ENCODE measurements at regions not wholly inside any gene's neighbourhood (a gene's known extent, or its start where the extent isn't known, plus 50 kb on each side); places are given as distances from the start of the nearest gene placed in this dataset.

GRCh38 chr5:135158314-135158697 is 124.3 kb upstream of the PITX1 start:
- TF ChIP-seq CTCF (IDR thresholded peaks at IDR 0.05) (no peak), POLR2A (IDR thresholded peaks at IDR 0.05) (no peak)
